IMR-90 (cell line): ENCODE measurements at regions not wholly inside any gene's neighbourhood (a gene's known extent, or its start where the extent isn't known, plus 50 kb on each side); places are given as distances from the start of the nearest gene placed in this dataset.

Experiments used
- ATAC-seq: fragments of 200-7000 bp; cut with Tn5 transposase; 2 replicates; pipeline ENCODE4 v1.9.1; 2020; ENCODE audit warnings: low read depth, mild to moderate bottlenecking, moderate library complexity
- BruUV-seq: library from RNA; stranded (reverse); fragments of 400-500 nt; replicated peaks from 2 replicates; lab custom pipeline; 2021; lab: Mats Ljungman, UMichigan
- CTCF ChIA-PET: fragments of 300-600 bp; formaldehyde crosslinking; extraction: SDS; loops from one replicate; lab custom pipeline; 2021; ENCODE audit warnings: antibody characterized with exemption; lab: Yijun Ruan, JAX
- POLR2A ChIA-PET: fragments of 300-600 bp; sonication (Branson Sonifier 250); formaldehyde crosslinking; loops from one replicate; lab custom pipeline; 2022; ENCODE audit warnings: antibody characterized with exemption; ENCODE audit not compliant: unreplicated experiment; lab: Charles Lee
- DNase-seq: peaks from one replicate; pipeline ENCODE4 v3.0.0; 2013
- H2AFZ ChIP-seq: replicated peaks from 2 replicates; pipeline ENCODE3; 2013; ENCODE audit warnings: low read length, mild to moderate bottlenecking; ENCODE audit not compliant: poor library complexity
- H2AK5ac ChIP-seq: 2 replicates; pipeline ENCODE4 v1.6.1; 2013; ENCODE audit warnings: low read depth, low read length, inconsistent platforms
- H2AK9ac ChIP-seq: replicated peaks from 2 replicates; pipeline ENCODE3; 2013; ENCODE audit warnings: mild to moderate bottlenecking, low read depth, low read length, moderate library complexity; ENCODE audit not compliant: poor library complexity
- H2BK120ac ChIP-seq: 2 replicates; pipeline ENCODE4 v1.6.1; 2013; ENCODE audit warnings: low read depth, low read length, inconsistent platforms
- H2BK15ac ChIP-seq: 3 replicates; pipeline ENCODE4 v1.6.1; 2013; ENCODE audit warnings: low read depth, low read length, inconsistent platforms
- H2BK20ac ChIP-seq: 2 replicates; pipeline ENCODE4 v1.6.1; 2013; ENCODE audit warnings: low read depth, mild to moderate bottlenecking, inconsistent platforms, low read length, moderate library complexity
- H2BK5ac ChIP-seq: 2 replicates; pipeline ENCODE4 v1.6.1; 2013; ENCODE audit warnings: mild to moderate bottlenecking, low read depth, low read length, inconsistent platforms; ENCODE audit not compliant: poor library complexity, severe bottlenecking
- H3K14ac ChIP-seq: replicated peaks from 2 replicates; pipeline ENCODE4 v1.6.1; 2013; ENCODE audit warnings: low read depth, low read length, inconsistent platforms
- H3K18ac ChIP-seq: 2 replicates; pipeline ENCODE4 v1.6.1; 2013; ENCODE audit warnings: low read depth, low read length, control low read depth
- H3K23ac ChIP-seq: 2 replicates; pipeline ENCODE4 v1.6.1; 2013; ENCODE audit warnings: low read depth, low read length, inconsistent platforms
- H3K27ac ChIP-seq: 2 replicates; pipeline ENCODE4 v1.5.1; 2013; ENCODE audit warnings: mild to moderate bottlenecking, control low read depth, low read length; ENCODE audit not compliant: insufficient read depth
- H3K27me3 ChIP-seq: 2 replicates; pipeline ENCODE4 v1.6.1; 2013; ENCODE audit warnings: low read length; ENCODE audit not compliant: control insufficient read depth, insufficient read depth
- H3K36me3 ChIP-seq: 2 replicates; pipeline ENCODE4 v1.6.1; 2013; ENCODE audit warnings: low read length, mixed read lengths; ENCODE audit not compliant: control insufficient read depth, insufficient read depth
- H3K4ac ChIP-seq: 2 replicates; pipeline ENCODE4 v1.6.1; 2013; ENCODE audit warnings: low read depth, low read length, inconsistent platforms
- H3K4me1 ChIP-seq: 2 replicates; pipeline ENCODE4 v1.6.1; 2013; ENCODE audit warnings: low read length, mixed read lengths; ENCODE audit not compliant: control insufficient read depth, insufficient read depth
- H3K4me2 ChIP-seq: 2 replicates; pipeline ENCODE4 v1.6.1; 2013; ENCODE audit warnings: low read depth, mild to moderate bottlenecking, control low read depth, low read length, moderate library complexity
- H3K4me3 ChIP-seq: 2 replicates; pipeline ENCODE4 v1.5.1; 2013; ENCODE audit warnings: low read depth, mild to moderate bottlenecking, control low read depth, low read length, moderate library complexity; ENCODE audit not compliant: insufficient read depth
- H3K56ac ChIP-seq: 2 replicates; pipeline ENCODE4 v1.6.1; 2013; ENCODE audit warnings: low read length, inconsistent platforms; ENCODE audit not compliant: insufficient read depth; ENCODE audit errors: extremely low read depth
- H3K79me1 ChIP-seq, 2 experiments: 2 replicates each; pipeline ENCODE4 v1.6.1; 2013; ENCODE audit warnings: low read length in 2 of 2, inconsistent platforms in 1 of 2, low read depth in 1 of 2
- H3K9ac ChIP-seq: 2 replicates; pipeline ENCODE4 v1.6.1; 2013; ENCODE audit warnings: low read depth, low read length, control low read depth
- H3K9me1 ChIP-seq: 2 replicates; pipeline ENCODE4 v1.6.1; 2013; ENCODE audit warnings: low read length, inconsistent platforms; ENCODE audit not compliant: insufficient read depth
- H3K9me3 ChIP-seq: 2 replicates; pipeline ENCODE4 v1.6.1; 2013; ENCODE audit warnings: low read length; ENCODE audit not compliant: control insufficient read depth, insufficient read depth
- H4K20me1 ChIP-seq: 2 replicates; pipeline ENCODE4 v1.6.1; 2013; ENCODE audit warnings: low read length, inconsistent platforms; ENCODE audit not compliant: insufficient read depth
- H4K5ac ChIP-seq: 2 replicates; pipeline ENCODE4 v1.6.1; 2013; ENCODE audit warnings: mild to moderate bottlenecking, low read depth, low read length, control low read depth
- H4K8ac ChIP-seq, 2 experiments: 2 replicates each; pipeline ENCODE4 v1.6.1; 2013; ENCODE audit warnings: low read depth in 2 of 2, low read length in 2 of 2, control low read depth in 1 of 2, inconsistent platforms in 1 of 2
- H4K91ac ChIP-seq: 2 replicates; pipeline ENCODE4 v1.6.1; 2013; ENCODE audit warnings: low read depth, low read length, inconsistent platforms; ENCODE audit not compliant: insufficient read depth
- MXI1 ChIP-seq: IDR thresholded peaks from 2 replicates; pipeline ENCODE4 v1.6.1; 2012; ENCODE audit warnings: low read depth, mild to moderate bottlenecking, low read length, moderate library complexity, borderline replicate concordance
- WGBS, 2 experiments: methylation state at CpG; one replicate each; pipeline versions ENCODE4 v1.1.5 to v1.1.7; 2013; ENCODE audit warnings: missing lambda C conversion rate in 2 of 2; ENCODE audit not compliant: insufficient read length in 1 of 2; ENCODE audit errors: extremely low coverage in 2 of 2; 5-methylcytosine and 5-hydroxymethylcytosine counted together
- dilution Hi-C: fragments of 300-500 bp; cut with HindIII; formaldehyde crosslinking; loops from one replicate; pipeline ENCODE4 v1.14.3; 2018; ENCODE audit warnings: low sequenced_read_pairs; ENCODE audit not compliant: unreplicated experiment
- in situ Hi-C: fragments of 300-500 bp; cut with MboI; formaldehyde crosslinking; loops from 3 replicates; pipeline ENCODE4 v1.14.3; 2019; ENCODE audit warnings: low sequenced_read_pairs, inconsistent platforms, mixed read lengths
- intact Hi-C: fragments of 100-400 bp; cut with micrococcal nuclease; formaldehyde crosslinking; loops from 2 replicates; pipeline ENCODE4 v1.10.0; 2022

GRCh38 chr5:2475902-2476301 is 275.6 kb downstream of the IRX2 start:
- no peaks in the 10 kb centered on the region for H3K4me1 ChIP-seq
- no peak overlapping the region for H3K23ac ChIP-seq
- H4K8ac ChIP-seq, result no peak overlapping the region
- H3K18ac ChIP-seq, result no peak overlapping the region
- H2BK5ac ChIP-seq, result no peak overlapping the region
- H3K9me1 ChIP-seq, result no peaks in the 10 kb centered on the region
- no peak overlapping the region for H3K14ac ChIP-seq
- no TSS peak for BruUV-seq
- H4K5ac ChIP-seq, result no peak overlapping the region
- no peak overlapping the region for H3K4me3 ChIP-seq
- DNase-seq (no peak), ATAC-seq (no peak)
- no peak overlapping the region for H2AK5ac ChIP-seq
- H2BK15ac ChIP-seq, result no peak overlapping the region
- in situ Hi-C loops (no loop called here), dilution Hi-C loops (no loop called here), intact Hi-C loops (no loop called here)
- no peak overlapping the region for H2BK120ac ChIP-seq
- no peaks in the 10 kb centered on the region for H3K36me3 ChIP-seq
- no peak overlapping the region for H2AFZ ChIP-seq
- no peak overlapping the region for H3K4ac ChIP-seq
- no peak overlapping the region for H3K27ac ChIP-seq
- H2BK20ac ChIP-seq, result no peak overlapping the region
- H4K20me1 ChIP-seq, result no peaks in the 10 kb centered on the region
- H3K9ac ChIP-seq, result no peak overlapping the region
- H3K4me2 ChIP-seq, result no peak overlapping the region
- no peak for TF ChIP-seq MXI1
- H4K91ac ChIP-seq, result no peak overlapping the region
- H3K56ac ChIP-seq, result no peak overlapping the region
- H3K9me3 ChIP-seq, result peaks cover 34% of the 10 kb centered on the region
- no CpG with 5 or more reads among the region's 3 CpGs for WGBS, 2 experiments
- ChIA-PET POLR2A (no interaction called here), CTCF (no interaction called here)
- H2AK9ac ChIP-seq, result no peak overlapping the region
- H3K27me3 ChIP-seq, result no peaks in the 10 kb centered on the region
- H3K79me1 ChIP-seq, result no peaks in the 10 kb centered on the region
